Anterior cingulate cortex (tissue), 58 donors: ENCODE measurements at regions not wholly inside any gene's neighbourhood (a gene's known extent, or its start where the extent isn't known, plus 50 kb on each side); places are given as distances from the start of the nearest gene placed in this dataset.
"Not testable (repeated sequence)": the region's sequence is repeated elsewhere in the genome, so short reads cannot be mapped to it uniquely, and the experiment has no call there.

Experiments
- DNase-seq, 58 donors: peaks; one replicate each; lab custom pipeline; 2025; lab: John Stamatoyannopoulos, UW

GRCh38 chr14:31911160-31911559, 165.9 kb upstream of the ARHGAP5 start:
- no peak for DNase-seq

- DNase-seq, result no peak
Observed at GRCh38 chr14:31913370-31913769, 163.7 kb upstream of the ARHGAP5 start.

GRCh38 chr14:31918289-31918688, 158.8 kb upstream of the ARHGAP5 start:
- not testable (repeated sequence) for DNase-seq

GRCh38 chr14:31920001-31920400, 157.1 kb upstream of the ARHGAP5 start:
- peak in 6 of 58 donors; percentile 3 to 35 (median 16) for DNase-seq

- no peak for DNase-seq
Observed at GRCh38 chr14:31920989-31921650, 156.0 kb upstream of the ARHGAP5 start.

- DNase-seq, result no peak
Observed at GRCh38 chr14:31921721-31922120, 155.4 kb upstream of the ARHGAP5 start.

- peak in 1 of 58 donors; percentile 8 for DNase-seq
Observed at GRCh38 chr14:31926123-31926522, 151.0 kb upstream of the ARHGAP5 start.

- DNase-seq, result peak in 1 of 58 donors; percentile 31
Observed at GRCh38 chr14:31926652-31927347, 150.3 kb upstream of the ARHGAP5 start.

- DNase-seq, result peak in 5 of 58 donors; percentile 7 to 39 (median 18)
Observed at GRCh38 chr14:31927348-31927832, 149.7 kb upstream of the ARHGAP5 start.

- no peak for DNase-seq
Observed at GRCh38 chr14:31930070-31930469, 147.0 kb upstream of the ARHGAP5 start.

GRCh38 chr14:31930493-31931240, 146.4 kb upstream of the ARHGAP5 start:
- DNase-seq, result no peak

- no peak for DNase-seq
Observed at GRCh38 chr14:31932675-31933074, 144.4 kb upstream of the ARHGAP5 start.

- DNase-seq, result no peak
Observed at GRCh38 chr14:31933716-31934115, 143.4 kb upstream of the ARHGAP5 start.

GRCh38 chr14:31934767-31935266, 142.3 kb upstream of the ARHGAP5 start:
- peak in 8 of 58 donors; percentile 5 to 38 (median 8) for DNase-seq

GRCh38 chr14:31935391-31935790, 141.7 kb upstream of the ARHGAP5 start:
- DNase-seq, result no peak

GRCh38 chr14:31936115-31936514, 141.0 kb upstream of the ARHGAP5 start:
- no peak for DNase-seq

GRCh38 chr14:31937730-31938346, 139.3 kb upstream of the ARHGAP5 start:
- DNase-seq, result peak in 17 of 58 donors; percentile 5 to 75 (median 30)

GRCh38 chr14:31939934-31940333, 137.2 kb upstream of the ARHGAP5 start:
- no peak for DNase-seq

- DNase-seq, result no peak
Observed at GRCh38 chr14:31941487-31941886, 135.6 kb upstream of the ARHGAP5 start.

- DNase-seq, result no peak
Observed at GRCh38 chr14:31942166-31942841, 134.8 kb upstream of the ARHGAP5 start.
